AG04449 (cell line): ENCODE measurements at regions not wholly inside any gene's neighbourhood (a gene's known extent, or its start where the extent isn't known, plus 50 kb on each side); places are given as distances from the start of the nearest gene placed in this dataset.

Experiments
- CTCF ChIA-PET: fragments of 350-600 bp; formaldehyde crosslinking; extraction: SDS; loops from one replicate; lab custom pipeline; 2021; ENCODE audit warnings: antibody characterized with exemption; lab: Yijun Ruan, JAX
- POLR2A ChIA-PET: fragments of 400-600, 350-600 bp; formaldehyde crosslinking; extraction: SDS; loops from one replicate; lab custom pipeline; 2020; ENCODE audit warnings: antibody characterized with exemption, inconsistent platforms; lab: Yijun Ruan, JAX
- DNase-seq: peaks from one replicate; pipeline ENCODE4 v3.0.0-alpha.2; 2010; ENCODE audit warnings: low read depth, low spot score
- H3K4me3 ChIP-seq: 2 replicates; pipeline ENCODE4 v1.5.1; 2011; ENCODE audit warnings: low read depth, mild to moderate bottlenecking, control low read depth, low read length
- TF ChIP-seq, protein P1 (sequence below): IDR thresholded peaks from one replicate; pipeline ENCODE4 v1.5.1; 2011; ENCODE audit warnings: mild to moderate bottlenecking, moderate library complexity, low read length, control low read depth, inconsistent platforms; ENCODE audit not compliant: insufficient read depth; ENCODE audit errors: missing control alignments

DNA sequence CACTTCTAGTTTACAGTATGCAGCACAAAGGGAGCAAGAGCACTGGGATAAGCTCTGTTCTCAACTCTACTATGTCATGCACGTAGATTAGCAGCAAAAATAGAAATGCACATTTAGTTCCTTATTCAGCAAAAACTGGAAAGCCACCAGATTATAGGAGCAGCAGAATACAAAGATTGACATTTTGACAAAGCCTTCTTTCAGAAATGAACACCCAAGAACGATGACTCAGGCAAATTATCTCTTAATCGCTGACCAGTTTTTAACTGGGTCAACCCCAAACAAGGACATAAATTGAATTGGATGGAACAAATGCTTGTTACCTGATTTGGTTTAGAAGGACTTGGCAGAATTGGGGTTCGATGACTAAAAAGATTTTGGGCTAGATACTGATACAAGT lies 775.3 kb upstream of the HS3ST1 start:
- DNase-seq: no peak
- TF ChIP-seq, protein P1, sequence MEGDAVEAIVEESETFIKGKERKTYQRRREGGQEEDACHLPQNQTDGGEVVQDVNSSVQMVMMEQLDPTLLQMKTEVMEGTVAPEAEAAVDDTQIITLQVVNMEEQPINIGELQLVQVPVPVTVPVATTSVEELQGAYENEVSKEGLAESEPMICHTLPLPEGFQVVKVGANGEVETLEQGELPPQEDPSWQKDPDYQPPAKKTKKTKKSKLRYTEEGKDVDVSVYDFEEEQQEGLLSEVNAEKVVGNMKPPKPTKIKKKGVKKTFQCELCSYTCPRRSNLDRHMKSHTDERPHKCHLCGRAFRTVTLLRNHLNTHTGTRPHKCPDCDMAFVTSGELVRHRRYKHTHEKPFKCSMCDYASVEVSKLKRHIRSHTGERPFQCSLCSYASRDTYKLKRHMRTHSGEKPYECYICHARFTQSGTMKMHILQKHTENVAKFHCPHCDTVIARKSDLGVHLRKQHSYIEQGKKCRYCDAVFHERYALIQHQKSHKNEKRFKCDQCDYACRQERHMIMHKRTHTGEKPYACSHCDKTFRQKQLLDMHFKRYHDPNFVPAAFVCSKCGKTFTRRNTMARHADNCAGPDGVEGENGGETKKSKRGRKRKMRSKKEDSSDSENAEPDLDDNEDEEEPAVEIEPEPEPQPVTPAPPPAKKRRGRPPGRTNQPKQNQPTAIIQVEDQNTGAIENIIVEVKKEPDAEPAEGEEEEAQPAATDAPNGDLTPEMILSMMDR: no peak
- CTCF ChIA-PET: no interaction called here
- no peak overlapping the region for H3K4me3 ChIP-seq
- POLR2A ChIA-PET: no interaction called here

DNA sequence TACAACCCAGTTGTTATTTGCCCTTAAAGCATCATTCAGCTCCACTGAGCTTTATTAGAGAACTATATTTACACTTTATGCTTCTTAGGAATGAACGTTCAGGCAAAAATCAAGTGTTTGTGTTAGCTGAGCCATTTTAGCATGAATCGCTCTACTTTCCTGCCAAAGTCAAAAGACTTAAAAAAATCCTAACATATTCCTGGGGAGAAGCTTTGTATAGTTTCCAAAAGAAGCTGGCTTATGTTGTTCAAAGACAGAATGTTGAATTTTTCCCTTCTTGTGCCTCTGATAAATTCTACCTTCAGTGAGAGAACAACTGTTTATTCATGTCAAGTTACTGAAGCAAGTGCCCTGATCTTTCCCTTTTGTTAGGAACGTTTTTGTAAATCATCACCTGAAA lies 771.5 kb upstream of the HS3ST1 start:
- ChIA-PET POLR2A (no interaction called here), CTCF (no interaction called here)
- no peak overlapping the region for H3K4me3 ChIP-seq
- DNase-seq: no peak
- TF ChIP-seq, protein P1: no peak

DNA sequence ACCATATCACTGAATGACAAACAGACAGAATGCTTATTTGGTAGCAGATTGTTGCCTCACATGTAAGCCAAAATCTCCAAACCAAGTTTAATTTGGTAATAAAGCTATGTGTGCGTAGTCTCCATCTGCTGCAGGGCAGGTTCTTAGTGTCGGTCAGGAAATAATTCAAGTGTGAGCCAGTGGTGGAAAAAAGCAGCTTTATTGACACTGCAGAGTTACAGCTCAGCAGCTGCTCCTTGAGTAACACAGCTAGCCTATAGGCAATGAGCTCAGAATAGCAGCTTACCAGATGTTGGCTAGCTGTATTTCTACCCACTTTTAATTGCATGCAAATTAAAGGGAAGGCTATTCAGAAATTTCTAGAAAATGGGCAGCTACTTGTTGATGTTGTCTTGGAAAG lies 757.8 kb upstream of the HS3ST1 start:
- CTCF ChIA-PET: no interaction called here
- no peak overlapping the region for H3K4me3 ChIP-seq
- POLR2A ChIA-PET: no interaction called here
- DNase-seq: no peak
- TF ChIP-seq, protein P1: no peak

DNA sequence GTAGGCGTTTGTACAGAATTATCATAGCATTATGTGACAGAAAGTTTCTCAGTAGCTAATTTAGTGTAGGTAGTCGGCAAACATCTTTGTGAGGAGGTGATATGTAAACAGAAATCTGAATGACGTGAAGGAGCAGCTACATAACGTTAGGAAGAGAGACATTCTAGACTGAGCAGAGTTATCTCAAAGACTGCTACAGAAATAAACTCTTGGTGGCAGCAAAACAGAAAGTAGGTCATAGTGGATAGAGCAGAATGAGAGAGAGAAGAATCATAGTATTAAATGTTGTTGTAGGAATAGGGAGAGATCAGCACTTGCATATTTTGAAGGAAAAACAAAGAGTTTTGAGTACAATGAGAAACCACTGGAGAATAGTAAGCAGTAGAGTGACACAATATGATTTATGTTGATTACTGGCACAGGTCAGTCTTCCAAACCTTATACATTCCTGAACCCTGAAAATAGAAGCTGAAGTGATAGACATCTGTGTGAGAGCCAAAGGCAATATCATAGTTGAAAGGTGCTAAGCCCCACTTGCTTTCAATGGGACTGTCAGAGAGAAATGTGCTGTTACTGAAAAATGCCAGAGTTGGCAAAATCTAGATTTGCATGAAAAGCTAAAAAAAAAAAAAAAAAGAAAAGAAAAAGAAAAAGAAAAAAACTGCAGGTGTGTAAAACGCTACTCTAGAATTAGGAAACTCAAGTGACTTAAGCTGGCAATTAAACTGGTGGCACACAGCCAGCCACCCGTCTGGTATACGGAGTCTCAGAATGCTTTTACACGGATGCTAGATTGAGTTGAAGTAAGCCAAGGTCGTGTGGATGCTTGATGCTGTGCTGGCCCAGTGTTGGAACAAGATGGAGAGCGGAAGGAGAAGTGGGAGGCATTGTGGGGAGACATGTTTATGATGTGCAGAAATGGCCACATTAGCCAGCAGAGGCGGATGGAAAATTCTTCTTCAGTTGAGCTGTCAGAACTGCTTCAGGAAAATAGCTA lies 750.2 kb upstream of the HS3ST1 start:
- DNase-seq: no peak
- TF ChIP-seq, protein P1: no peak
- ChIA-PET CTCF (no interaction called here), POLR2A (no interaction called here)
- no peak overlapping the region for H3K4me3 ChIP-seq

DNA sequence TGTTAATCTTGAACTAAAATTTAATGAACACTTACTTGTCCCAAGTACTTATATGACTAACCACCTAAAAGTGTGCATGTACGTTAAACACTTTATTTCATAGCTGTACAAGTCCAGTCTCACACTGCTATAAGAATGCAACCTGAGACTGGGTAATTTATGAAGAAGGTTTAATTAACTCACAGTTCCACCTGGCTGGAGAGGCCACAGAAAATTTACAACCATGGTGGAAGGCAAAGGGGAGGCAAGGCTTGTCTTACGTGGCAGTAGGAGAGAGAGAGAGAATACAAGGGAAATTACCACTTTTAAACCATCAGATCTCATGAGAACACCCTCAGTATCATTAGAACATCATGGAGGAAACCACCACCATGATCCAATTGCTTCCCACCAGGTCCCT lies 748.7 kb upstream of the HS3ST1 start:
- ChIA-PET POLR2A (no interaction called here), CTCF (no interaction called here)
- no peak for DNase-seq
- no peak overlapping the region for H3K4me3 ChIP-seq
- TF ChIP-seq, protein P1: no peak

DNA sequence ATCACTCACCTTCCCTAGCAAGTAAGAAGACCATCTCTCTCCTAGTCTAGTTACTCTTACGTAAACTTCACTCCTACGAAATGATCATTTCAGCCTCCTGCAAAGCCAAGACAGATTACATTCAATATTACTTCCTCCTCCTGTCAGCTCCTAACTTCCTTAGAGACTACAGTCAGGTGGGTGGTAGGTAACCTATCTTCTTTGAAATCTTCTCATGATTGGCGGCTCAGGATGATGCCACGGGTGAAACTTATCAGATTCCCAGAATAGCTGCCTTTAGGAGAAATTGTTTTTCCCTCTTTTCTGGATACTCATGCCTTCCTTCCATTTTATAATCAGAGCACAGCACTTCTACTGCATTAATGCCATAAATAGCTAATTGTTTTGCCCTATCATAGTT lies 744.8 kb upstream of the HS3ST1 start:
- no peak overlapping the region for H3K4me3 ChIP-seq
- POLR2A ChIA-PET: no interaction called here
- TF ChIP-seq, protein P1: no peak
- DNase-seq: no peak
- CTCF ChIA-PET: no interaction called here
